ENCODE measurements at regions not wholly inside any gene's neighbourhood (a gene's known extent, or its start where the extent isn't known, plus 50 kb on each side); places are given as distances from the start of the nearest gene placed in this dataset.

DNA sequence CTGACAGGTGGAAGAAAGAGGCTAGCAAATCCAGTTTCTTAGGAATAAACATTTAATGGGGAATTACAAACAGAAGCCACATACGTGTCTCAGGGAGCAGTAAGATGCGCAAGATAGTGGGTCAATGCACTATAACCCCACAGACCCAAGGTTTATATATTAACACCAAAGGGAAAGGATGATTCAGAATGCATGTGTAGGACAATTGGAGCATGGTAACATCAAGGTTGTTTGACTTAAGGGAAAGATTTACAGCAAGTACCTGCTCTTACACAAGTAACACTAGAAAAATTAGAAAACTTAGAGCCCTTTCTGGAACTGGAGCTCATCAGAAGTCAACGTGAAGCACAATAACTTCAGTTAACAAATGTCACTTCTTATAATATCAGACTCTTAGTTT is 161.1 kb upstream of the ZWINT start (continued):
- TF ChIP-seq REST (IDR thresholded peaks at IDR 0.05; ENCODE audit: low read depth, low read length) (no peak), TCF12 (IDR thresholded peaks at IDR 0.05) (no peak), MAX (IDR thresholded peaks at IDR 0.05; ENCODE audit: low read depth) (no peak), JUND (IDR thresholded peaks at IDR 0.05) (no peak), NFIC (IDR thresholded peaks at IDR 0.05; ENCODE audit: borderline replicate concordance) (no peak), RAD21 (IDR thresholded peaks at IDR 0.05; ENCODE audit: low read length) (no peak), GATA2 (CRISPR knock-in tag; IDR thresholded peaks at IDR 0.05) (no peak), FOSL2 (IDR thresholded peaks at IDR 0.05; ENCODE audit: borderline replicate concordance, low read depth) (no peak)
- TF ChIP-seq, protein P1, sequence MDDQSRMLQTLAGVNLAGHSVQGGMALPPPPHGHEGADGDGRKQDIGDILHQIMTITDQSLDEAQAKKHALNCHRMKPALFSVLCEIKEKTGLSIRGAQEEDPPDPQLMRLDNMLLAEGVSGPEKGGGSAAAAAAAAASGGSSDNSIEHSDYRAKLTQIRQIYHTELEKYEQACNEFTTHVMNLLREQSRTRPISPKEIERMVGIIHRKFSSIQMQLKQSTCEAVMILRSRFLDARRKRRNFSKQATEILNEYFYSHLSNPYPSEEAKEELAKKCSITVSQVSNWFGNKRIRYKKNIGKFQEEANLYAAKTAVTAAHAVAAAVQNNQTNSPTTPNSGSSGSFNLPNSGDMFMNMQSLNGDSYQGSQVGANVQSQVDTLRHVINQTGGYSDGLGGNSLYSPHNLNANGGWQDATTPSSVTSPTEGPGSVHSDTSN (IDR thresholded peaks at IDR 0.05): no peak

- H3K9me2 ChIP-seq: no peaks in the 10 kb centered on the region
- H3K4me1 ChIP-seq (ENCODE audit: control insufficient read depth in 1 of 2, insufficient read depth in 2 of 2, low read depth in 1 of 2, low read length in 1 of 2): no peaks in the 10 kb centered on the region; a peak in 1 of 4 replicates
- TF ChIP-seq RAD21 (IDR thresholded peaks at IDR 0.05; ENCODE audit: low read length) (no peak), SMC3 (IDR thresholded peaks at IDR 0.05; ENCODE audit: low read depth, low read length) (no peak), ZBTB33 (IDR thresholded peaks at IDR 0.05; ENCODE audit: borderline replicate concordance, low read depth) (no peak), JUND (IDR thresholded peaks at IDR 0.05) (no peak), RFX5 (IDR thresholded peaks at IDR 0.05; ENCODE audit: low read length) (no peak)
- TF ChIP-seq, protein P2, sequence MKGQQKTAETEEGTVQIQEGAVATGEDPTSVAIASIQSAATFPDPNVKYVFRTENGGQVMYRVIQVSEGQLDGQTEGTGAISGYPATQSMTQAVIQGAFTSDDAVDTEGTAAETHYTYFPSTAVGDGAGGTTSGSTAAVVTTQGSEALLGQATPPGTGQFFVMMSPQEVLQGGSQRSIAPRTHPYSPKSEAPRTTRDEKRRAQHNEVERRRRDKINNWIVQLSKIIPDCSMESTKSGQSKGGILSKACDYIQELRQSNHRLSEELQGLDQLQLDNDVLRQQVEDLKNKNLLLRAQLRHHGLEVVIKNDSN (IDR thresholded peaks at IDR 0.05; ENCODE audit: borderline replicate concordance, low read depth): no peak
- TF ChIP-seq, protein P3, sequence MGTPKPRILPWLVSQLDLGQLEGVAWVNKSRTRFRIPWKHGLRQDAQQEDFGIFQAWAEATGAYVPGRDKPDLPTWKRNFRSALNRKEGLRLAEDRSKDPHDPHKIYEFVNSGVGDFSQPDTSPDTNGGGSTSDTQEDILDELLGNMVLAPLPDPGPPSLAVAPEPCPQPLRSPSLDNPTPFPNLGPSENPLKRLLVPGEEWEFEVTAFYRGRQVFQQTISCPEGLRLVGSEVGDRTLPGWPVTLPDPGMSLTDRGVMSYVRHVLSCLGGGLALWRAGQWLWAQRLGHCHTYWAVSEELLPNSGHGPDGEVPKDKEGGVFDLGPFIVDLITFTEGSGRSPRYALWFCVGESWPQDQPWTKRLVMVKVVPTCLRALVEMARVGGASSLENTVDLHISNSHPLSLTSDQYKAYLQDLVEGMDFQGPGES (IDR thresholded peaks at IDR 0.05; ENCODE audit: low read depth, low read length): no peak
- no peaks in the 10 kb centered on the region for H3K27me3 ChIP-seq (ENCODE audit: insufficient read depth)
- H3K4me3 ChIP-seq (ENCODE audit: low read depth in 2 of 2, low read length in 1 of 2): no peak overlapping the region
- H3K27ac ChIP-seq (ENCODE audit: low read depth in 2 of 2, low read length in 1 of 2): no peak overlapping the region
- H3K79me2 ChIP-seq (ENCODE audit: insufficient read depth): no peaks in the 10 kb centered on the region
- H3K9me3 ChIP-seq: no peaks in the 10 kb centered on the region
- no peaks in the 10 kb centered on the region for H4K20me1 ChIP-seq (ENCODE audit: insufficient read depth)
- ChIA-PET CTCF (no interaction called here), POLR2A (no interaction called here)
- no peaks in the 10 kb centered on the region for H3K36me3 ChIP-seq (replicated peaks in 1 of 2; ENCODE audit: control insufficient read depth in 1 of 2, insufficient read depth in 2 of 2, low read length in 1 of 2)
- H3K4me2 ChIP-seq: no peak overlapping the region
- no peak overlapping the region for H3K9ac ChIP-seq
- no peak overlapping the region for H2AFZ ChIP-seq (ENCODE audit: low read depth)
- WGBS (ENCODE audit: low lambda C conversion rate): 4% methylated on average over 2 of the region's 3 CpGs
- H3F3A ChIP-seq (replicated peaks; ENCODE audit: insufficient read depth): no peaks in the 10 kb centered on the region
- no peak for DNase-seq
Observed at GRCh38 chr10:56508562-56508961, 147.5 kb upstream of the ZWINT start.
